Mammary epithelial cell (primary cell): ENCODE measurements at regions not wholly inside any gene's neighbourhood (a gene's known extent, or its start where the extent isn't known, plus 50 kb on each side); places are given as distances from the start of the nearest gene placed in this dataset.

ENCODE experiments used
- CTCF ChIP-seq, 2 donors: IDR thresholded peaks in 1 of 2; conservative IDR thresholded peaks in 1 of 2; 2 replicates each; pipeline ENCODE4 v1.5.1; 2011 to 2012; ENCODE audit warnings: inconsistent platforms in 2 of 2, low read length in 2 of 2, mild to moderate bottlenecking in 2 of 2, control low read depth in 1 of 2, low read depth in 1 of 2; ENCODE audit not compliant: insufficient read depth in 1 of 2; ENCODE audit errors: extremely low read depth in 1 of 2
- EZH2 ChIP-seq: IDR thresholded peaks from 2 replicates; pipeline ENCODE4 v1.6.1; 2012; ENCODE audit warnings: low read length, inconsistent platforms, borderline replicate concordance

- no peak for TF ChIP-seq CTCF (conservative IDR thresholded peaks at IDR 0.05 in 1 of 2, IDR thresholded peaks at IDR 0.05 in 1 of 2; ENCODE audit: extremely low read depth in 1 of 2, insufficient read depth in 1 of 2, low read depth in 1 of 2, low read length in 2 of 2)
- no peak for TF ChIP-seq EZH2
These were observed 247.1 kb upstream of the FZD8 start for GRCh38 chr10:35889226-35889625.
